GM06990 (cell line): ENCODE measurements at regions not wholly inside any gene's neighbourhood (a gene's known extent, or its start where the extent isn't known, plus 50 kb on each side); places are given as distances from the start of the nearest gene placed in this dataset.

Experiments
- DNase-seq: peaks from one replicate; pipeline ENCODE4 v3.0.0-alpha.2; 2011; ENCODE audit not compliant: insufficient read length; ENCODE audit errors: extremely low read depth
- H3K27me3 ChIP-seq: replicated peaks from 2 replicates; pipeline ENCODE4 v1.6.0; 2011; ENCODE audit warnings: low read length; ENCODE audit not compliant: control insufficient read depth, insufficient read depth
- H3K36me3 ChIP-seq: 2 replicates; pipeline ENCODE4 v1.5.1; 2011; ENCODE audit warnings: low read length; ENCODE audit not compliant: control insufficient read depth, insufficient read depth
- H3K4me3 ChIP-seq: replicated peaks from 2 replicates; pipeline ENCODE4 v1.5.1; 2011; ENCODE audit warnings: low read depth, mild to moderate bottlenecking, control low read depth, low read length
- TF ChIP-seq, protein P1 (sequence below): IDR thresholded peaks from 2 replicates; pipeline ENCODE4 v1.5.1; 2011; ENCODE audit warnings: low read length, control low read depth, mild to moderate bottlenecking, inconsistent platforms; ENCODE audit not compliant: insufficient read depth, poor library complexity, severe bottlenecking

DNA sequence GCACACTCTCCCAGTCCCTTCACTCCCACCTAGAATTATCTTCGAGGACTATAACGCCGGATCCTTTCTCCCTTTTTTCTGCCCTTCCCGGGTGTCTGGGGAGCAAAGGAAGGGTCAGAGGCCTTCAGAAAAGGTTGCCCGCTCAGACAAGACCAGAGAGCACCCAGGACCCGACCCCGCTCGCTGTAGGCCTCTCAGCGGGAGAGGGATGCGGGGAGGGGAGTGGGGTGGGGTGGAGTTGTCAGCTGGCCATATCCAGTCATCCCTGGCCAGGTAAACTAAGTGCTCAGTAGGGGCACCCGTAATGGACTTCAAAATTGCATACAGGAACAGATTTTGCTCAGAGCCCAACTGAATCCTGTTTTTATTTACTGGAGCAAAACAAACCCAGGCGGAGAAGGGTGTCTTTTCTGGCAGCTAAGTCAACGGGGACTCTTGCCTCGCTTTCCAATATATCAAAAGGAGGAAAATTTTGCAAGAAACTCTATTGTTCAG is 65.0 kb downstream of the NOL4 start:
- H3K4me3 ChIP-seq = no peak overlapping the region
- H3K36me3 ChIP-seq = no peaks in the 10 kb centered on the region
- H3K27me3 ChIP-seq = no peaks in the 10 kb centered on the region
- DNase-seq = no peak
- TF ChIP-seq, protein P1, sequence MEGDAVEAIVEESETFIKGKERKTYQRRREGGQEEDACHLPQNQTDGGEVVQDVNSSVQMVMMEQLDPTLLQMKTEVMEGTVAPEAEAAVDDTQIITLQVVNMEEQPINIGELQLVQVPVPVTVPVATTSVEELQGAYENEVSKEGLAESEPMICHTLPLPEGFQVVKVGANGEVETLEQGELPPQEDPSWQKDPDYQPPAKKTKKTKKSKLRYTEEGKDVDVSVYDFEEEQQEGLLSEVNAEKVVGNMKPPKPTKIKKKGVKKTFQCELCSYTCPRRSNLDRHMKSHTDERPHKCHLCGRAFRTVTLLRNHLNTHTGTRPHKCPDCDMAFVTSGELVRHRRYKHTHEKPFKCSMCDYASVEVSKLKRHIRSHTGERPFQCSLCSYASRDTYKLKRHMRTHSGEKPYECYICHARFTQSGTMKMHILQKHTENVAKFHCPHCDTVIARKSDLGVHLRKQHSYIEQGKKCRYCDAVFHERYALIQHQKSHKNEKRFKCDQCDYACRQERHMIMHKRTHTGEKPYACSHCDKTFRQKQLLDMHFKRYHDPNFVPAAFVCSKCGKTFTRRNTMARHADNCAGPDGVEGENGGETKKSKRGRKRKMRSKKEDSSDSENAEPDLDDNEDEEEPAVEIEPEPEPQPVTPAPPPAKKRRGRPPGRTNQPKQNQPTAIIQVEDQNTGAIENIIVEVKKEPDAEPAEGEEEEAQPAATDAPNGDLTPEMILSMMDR = no peak

DNA sequence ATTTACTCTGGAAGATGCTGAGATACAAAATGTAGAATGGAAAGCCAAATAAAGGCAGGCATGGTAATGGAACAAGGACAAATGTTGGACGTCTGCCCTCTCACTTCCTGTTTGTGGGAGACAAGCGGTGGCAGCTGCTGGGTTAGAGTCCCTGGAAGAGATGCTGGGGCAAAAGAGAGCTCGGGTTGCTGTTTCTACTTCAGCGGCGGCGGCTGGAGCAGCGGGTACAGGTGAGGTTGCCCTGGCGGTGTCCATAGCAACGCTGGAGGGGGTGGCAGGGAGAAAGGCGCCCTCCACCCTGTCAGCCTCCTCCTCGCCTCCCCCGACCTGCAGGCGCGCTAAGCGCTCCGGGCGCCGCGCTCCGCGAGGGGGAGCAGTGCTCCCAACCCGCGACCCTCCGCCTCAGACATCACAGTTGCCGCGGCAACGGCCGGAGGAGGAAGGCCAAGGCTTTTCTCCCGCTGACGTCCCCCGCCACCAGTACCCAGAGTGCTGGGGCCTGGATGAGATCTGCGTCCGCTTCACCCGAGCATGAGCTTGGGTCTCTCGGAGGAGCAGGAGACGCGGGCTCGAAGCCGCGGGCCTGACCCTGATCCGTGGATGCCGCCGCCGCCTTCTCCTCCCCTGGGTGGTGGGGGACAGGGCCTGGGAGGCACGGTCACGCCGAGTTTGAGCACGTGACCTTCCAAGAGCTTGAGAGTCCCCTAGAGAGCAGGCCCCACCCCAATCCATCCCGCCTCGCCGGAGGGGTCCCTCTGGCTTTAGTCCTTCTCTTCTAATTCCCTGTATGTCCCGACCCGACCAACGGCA is 65.6 kb downstream of the NOL4 start:
- H3K36me3 ChIP-seq = no peaks in the 10 kb centered on the region
- DNase-seq = peak; percentile 81
- H3K27me3 ChIP-seq = no peaks in the 10 kb centered on the region
- no peak overlapping the region for H3K4me3 ChIP-seq
- TF ChIP-seq, protein P1 = no peak

DNA sequence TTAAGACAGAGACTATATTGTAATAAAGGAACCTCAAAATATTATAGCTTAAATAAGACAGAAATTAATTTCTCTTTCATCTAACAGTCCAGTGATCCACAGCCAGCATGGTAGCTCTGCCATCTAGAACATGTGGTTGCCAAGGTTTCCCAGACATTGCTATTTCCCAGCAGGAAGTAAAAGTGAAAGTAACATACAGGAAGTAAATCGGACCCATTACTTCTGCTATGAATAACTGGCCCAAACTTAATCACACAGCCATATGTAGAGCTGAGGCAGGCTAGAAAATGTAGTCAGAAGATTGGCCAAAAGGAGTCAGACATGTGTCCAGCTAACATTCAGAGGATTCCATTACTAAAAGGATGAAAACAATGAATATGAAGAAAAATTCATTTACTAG is 71.0 kb downstream of the NOL4 start:
- Histone ChIP-seq H3K36me3 (no peaks in the 10 kb centered on the region), H3K27me3 (no peaks in the 10 kb centered on the region), H3K4me3 (no peak overlapping the region)
- TF ChIP-seq, protein P1 = no peak
- peak; percentile 31 for DNase-seq

DNA sequence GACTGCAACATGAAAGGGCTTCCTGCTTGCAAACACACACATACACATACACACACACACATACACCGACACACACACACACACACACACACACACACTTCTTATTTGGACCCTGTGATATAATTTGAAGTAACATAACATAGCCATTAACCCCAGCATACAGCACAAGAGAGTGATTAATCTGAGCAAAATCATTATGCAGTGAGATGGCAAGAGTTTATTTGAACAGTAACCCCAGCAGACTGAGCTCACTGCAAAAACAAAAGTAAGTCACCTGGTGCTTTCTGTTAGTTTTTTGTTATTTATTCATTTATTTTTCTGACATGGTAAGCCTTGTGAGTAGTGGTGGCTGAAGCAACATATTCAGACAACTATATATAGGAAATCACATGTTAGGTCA is 93.7 kb downstream of the NOL4 start:
- TF ChIP-seq, protein P1 = no peak
- no peaks in the 10 kb centered on the region for H3K36me3 ChIP-seq
- no peak for DNase-seq
- no peak overlapping the region for H3K4me3 ChIP-seq
- H3K27me3 ChIP-seq = no peaks in the 10 kb centered on the region

DNA sequence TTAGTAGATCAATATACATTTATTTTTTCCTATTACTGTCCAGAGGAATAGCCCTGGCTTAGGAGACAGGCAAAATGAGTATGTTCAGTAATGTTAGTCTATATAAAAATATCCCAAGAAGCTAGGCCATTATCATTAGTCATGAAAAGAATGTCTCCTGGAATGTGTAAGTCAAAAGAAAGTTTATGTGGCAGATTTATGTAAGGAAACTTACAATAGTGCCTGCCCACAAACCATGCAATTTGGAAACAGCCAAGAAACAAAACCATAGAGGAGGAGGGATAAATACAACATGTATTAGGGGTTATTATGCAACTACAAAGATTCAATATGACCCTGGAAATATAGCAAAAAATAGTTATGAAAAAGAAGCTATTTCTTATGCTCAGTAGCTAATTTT is 96.3 kb downstream of the NOL4 start:
- Histone ChIP-seq H3K4me3 (no peak overlapping the region), H3K27me3 (no peaks in the 10 kb centered on the region), H3K36me3 (no peaks in the 10 kb centered on the region)
- DNase-seq = no peak
- TF ChIP-seq, protein P1 = no peak
